Uterus (tissue), 3 donors: ENCODE measurements at regions not wholly inside any gene's neighbourhood (a gene's known extent, or its start where the extent isn't known, plus 50 kb on each side); places are given as distances from the start of the nearest gene placed in this dataset.
"Not testable (repeated sequence)": the region's sequence is repeated elsewhere in the genome, so short reads cannot be mapped to it uniquely, and the experiment has no call there.

Experiments
- DNase-seq, 2 donors: peaks; one replicate each; pipeline ENCODE4 v3.0.0-alpha.2; 2019 to 2020
- H3K27ac ChIP-seq, 2 donors: fragments of 200-600 bp; sonication (generic); 1 replicate in 1 of 2; 2 replicates in 1 of 2; pipeline ENCODE4 v1.5.1; 2016 to 2018
- H3K27me3 ChIP-seq, 2 donors: fragments of 200-600 bp; sonication (generic); one replicate each; pipeline ENCODE4 v1.5.1; 2018 to 2019; ENCODE audit warnings: control low read depth in 1 of 2
- H3K36me3 ChIP-seq, 2 donors: fragments of 200-600 bp; sonication (generic); one replicate each; pipeline ENCODE4 v1.5.1; 2019; ENCODE audit warnings: control low read depth in 1 of 2
- H3K4me1 ChIP-seq, 2 donors: fragments of 200-600 bp; sonication (generic); one replicate each; pipeline ENCODE4 v1.5.1; 2018 to 2019; ENCODE audit warnings: control low read depth in 1 of 2
- H3K4me3 ChIP-seq, 2 donors: fragments of 200-600 bp; sonication (generic); 1 replicate in 1 of 2; 2 replicates in 1 of 2; pipeline ENCODE4 v1.5.1; 2018 to 2019; ENCODE audit warnings: mild to moderate bottlenecking in 1 of 2
- H3K9me3 ChIP-seq, 2 donors: fragments of 200-600 bp; sonication (generic); one replicate each; pipeline ENCODE4 v1.5.1; 2019; ENCODE audit warnings: control low read depth in 1 of 2
- POLR2A ChIP-seq, 2 donors: fragments of 450-650 bp; IDR thresholded peaks; one replicate each; pipeline ENCODE4 v1.6.1; 2016; ENCODE audit warnings: antibody characterized with exemption in 2 of 2, mild to moderate bottlenecking in 1 of 2, moderate library complexity in 1 of 2
- intact Hi-C: fragments of 100-400 bp; cut with DNase I; formaldehyde crosslinking; loops from one replicate; pipeline ENCODE4 v1.15.1; 2023; ENCODE audit warnings: low total_unique reads
- TF ChIP-seq, protein P1 (sequence below), 4 experiments: fragments of 200-600 bp in 2 of 4; fragments of 450-650 bp in 2 of 4; sonication (generic) in 2 of 4; IDR thresholded peaks; one replicate each; pipeline ENCODE4 v1.5.1; 2016 to 2019; ENCODE audit warnings: antibody characterized with exemption in 4 of 4, mild to moderate bottlenecking in 2 of 4, moderate library complexity in 1 of 4
- donor health status: DM: yes; HTN: yes; CAD: no.

- TF ChIP-seq, protein P1, sequence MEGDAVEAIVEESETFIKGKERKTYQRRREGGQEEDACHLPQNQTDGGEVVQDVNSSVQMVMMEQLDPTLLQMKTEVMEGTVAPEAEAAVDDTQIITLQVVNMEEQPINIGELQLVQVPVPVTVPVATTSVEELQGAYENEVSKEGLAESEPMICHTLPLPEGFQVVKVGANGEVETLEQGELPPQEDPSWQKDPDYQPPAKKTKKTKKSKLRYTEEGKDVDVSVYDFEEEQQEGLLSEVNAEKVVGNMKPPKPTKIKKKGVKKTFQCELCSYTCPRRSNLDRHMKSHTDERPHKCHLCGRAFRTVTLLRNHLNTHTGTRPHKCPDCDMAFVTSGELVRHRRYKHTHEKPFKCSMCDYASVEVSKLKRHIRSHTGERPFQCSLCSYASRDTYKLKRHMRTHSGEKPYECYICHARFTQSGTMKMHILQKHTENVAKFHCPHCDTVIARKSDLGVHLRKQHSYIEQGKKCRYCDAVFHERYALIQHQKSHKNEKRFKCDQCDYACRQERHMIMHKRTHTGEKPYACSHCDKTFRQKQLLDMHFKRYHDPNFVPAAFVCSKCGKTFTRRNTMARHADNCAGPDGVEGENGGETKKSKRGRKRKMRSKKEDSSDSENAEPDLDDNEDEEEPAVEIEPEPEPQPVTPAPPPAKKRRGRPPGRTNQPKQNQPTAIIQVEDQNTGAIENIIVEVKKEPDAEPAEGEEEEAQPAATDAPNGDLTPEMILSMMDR (IDR thresholded peaks at IDR 0.05), result no peak
- TF ChIP-seq POLR2A (IDR thresholded peaks at IDR 0.05), result no peak
- no peak for DNase-seq
- intact Hi-C loops, result no loop called here
- Histone ChIP-seq H3K9me3 (no peaks in the 10 kb centered on the region), H3K36me3 (no peaks in the 10 kb centered on the region), H3K4me3 (no peak overlapping the region), H3K27ac (no peak overlapping the region), H3K27me3 (no peaks in the 10 kb centered on the region), H3K4me1 (no peaks in the 10 kb centered on the region)
Observed at GRCh38 chr22:49396817-49397216, 430.9 kb downstream of the BRD1 start.

GRCh38 chr22:49395617-49396016 is 432.1 kb downstream of the BRD1 start:
- DNase-seq, result no peak
- Histone ChIP-seq H3K36me3 (no peaks in the 10 kb centered on the region), H3K4me3 (no peak overlapping the region), H3K27me3 (no peaks in the 10 kb centered on the region), H3K4me1 (no peaks in the 10 kb centered on the region), H3K9me3 (no peaks in the 10 kb centered on the region), H3K27ac (no peak overlapping the region)
- intact Hi-C loops, result no loop called here
- TF ChIP-seq POLR2A (IDR thresholded peaks at IDR 0.05), result no peak
- TF ChIP-seq, protein P1 (IDR thresholded peaks at IDR 0.05), result no peak

GRCh38 chr22:49395062-49395461 is 432.6 kb downstream of the BRD1 start:
- H3K4me1 ChIP-seq, H3K36me3 ChIP-seq, DNase-seq, intact Hi-C loops, H3K4me3 ChIP-seq, H3K9me3 ChIP-seq, H3K27ac ChIP-seq, H3K27me3 ChIP-seq: not testable (repeated sequence)

DNA sequence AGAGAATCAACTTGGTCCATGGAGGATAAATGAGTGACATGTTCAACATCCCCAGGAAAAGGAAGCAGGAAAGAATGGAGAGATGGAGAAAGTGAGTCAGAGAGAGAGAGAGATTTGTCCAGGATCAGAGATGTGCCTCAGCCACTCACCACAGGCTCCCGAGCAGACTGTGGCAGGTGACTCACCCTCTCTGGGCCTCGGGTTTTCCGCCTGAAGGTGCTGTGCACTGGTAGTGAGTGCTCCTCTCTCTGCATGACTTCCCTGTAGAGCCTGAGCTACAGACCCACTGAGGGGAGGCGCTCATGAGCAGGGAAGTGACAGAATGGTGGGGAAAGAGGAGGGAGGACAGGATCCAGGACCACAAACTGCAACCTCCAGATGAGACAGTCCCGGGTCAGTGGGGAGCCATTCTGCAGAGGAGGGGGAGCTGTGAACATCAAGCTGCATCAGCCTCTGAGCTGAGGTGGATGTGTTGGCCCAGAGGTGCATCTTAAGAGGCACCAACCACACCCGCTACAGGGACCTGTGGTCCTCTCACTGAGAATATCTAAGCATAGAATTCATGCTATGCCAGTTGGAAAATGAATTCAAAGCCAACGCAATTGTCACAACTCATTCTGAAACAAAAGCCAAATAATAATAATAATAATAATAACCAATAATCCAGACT is 433.4 kb downstream of the BRD1 start:
- no peak for DNase-seq
- no peaks in the 10 kb centered on the region for H3K36me3 ChIP-seq
- H3K4me3 ChIP-seq, result no peak overlapping the region
- no peaks in the 10 kb centered on the region for H3K9me3 ChIP-seq
- intact Hi-C loops, result no loop called here
- TF ChIP-seq, protein P1 (IDR thresholded peaks at IDR 0.05), result no peak
- no peak for TF ChIP-seq POLR2A (IDR thresholded peaks at IDR 0.05)
- no peaks in the 10 kb centered on the region for H3K27me3 ChIP-seq
- no peak overlapping the region for H3K27ac ChIP-seq
- no peaks in the 10 kb centered on the region for H3K4me1 ChIP-seq

- TF ChIP-seq, protein P1 (IDR thresholded peaks at IDR 0.05), result no peak
- TF ChIP-seq POLR2A (IDR thresholded peaks at IDR 0.05), result no peak
- no peak for DNase-seq
- intact Hi-C loops, result no loop called here
- Histone ChIP-seq H3K36me3 (no peaks in the 10 kb centered on the region), H3K4me1 (no peaks in the 10 kb centered on the region), H3K27me3 (no peaks in the 10 kb centered on the region), H3K27ac (no peak overlapping the region), H3K9me3 (no peaks in the 10 kb centered on the region), H3K4me3 (no peak overlapping the region)
Observed at GRCh38 chr22:49393526-49393925, 434.1 kb downstream of the BRD1 start.
